GM12878 (cell line): ENCODE measurements at regions not wholly inside any gene's neighbourhood (a gene's known extent, or its start where the extent isn't known, plus 50 kb on each side); places are given as distances from the start of the nearest gene placed in this dataset.

Source experiments
- BACH1 ChIP-seq: fragments of 450-650 bp; IDR thresholded peaks from 2 replicates; pipeline ENCODE4 v1.6.1; 2017; ENCODE audit warnings: mild to moderate bottlenecking, borderline replicate concordance
- BCL11A ChIP-seq: IDR thresholded peaks from 2 replicates; pipeline ENCODE4 v1.6.1; 2011; ENCODE audit warnings: low read depth, low read length
- CBFB ChIP-seq: IDR thresholded peaks from 2 replicates; pipeline ENCODE4 v1.6.1; 2016; ENCODE audit warnings: antibody characterized with exemption, low read depth
- FOS ChIP-seq: IDR thresholded peaks from 3 replicates; pipeline ENCODE4 v1.6.1; 2011; ENCODE audit warnings: borderline replicate concordance; ENCODE audit not compliant: insufficient read length; ENCODE audit errors: extremely low read depth
- FOXM1 ChIP-seq: IDR thresholded peaks from 2 replicates; pipeline ENCODE4 v1.6.1; 2012; ENCODE audit warnings: low read depth, mild to moderate bottlenecking, inconsistent platforms, low read length, moderate library complexity
- GATAD2B ChIP-seq: fragments of 450-650 bp; conservative IDR thresholded peaks from 2 replicates; pipeline ENCODE4 v1.6.1; 2017; ENCODE audit warnings: low read depth, mild to moderate bottlenecking, moderate library complexity
- HSF1 ChIP-seq: fragments of 150-350 bp; IDR thresholded peaks from 2 replicates; pipeline ENCODE4 v1.6.1; 2014; ENCODE audit warnings: mild to moderate bottlenecking, low read depth, low read length
- KLF5 ChIP-seq: fragments of 450-650 bp; IDR thresholded peaks from 2 replicates; pipeline ENCODE4 v1.6.1; 2014; ENCODE audit warnings: mild to moderate bottlenecking; ENCODE audit not compliant: partially characterized antibody
- MTA2 ChIP-seq: fragments of 450-650 bp; IDR thresholded peaks from 2 replicates; pipeline ENCODE4 v1.6.1; 2016; ENCODE audit warnings: low read depth, mild to moderate bottlenecking, moderate library complexity
- NBN ChIP-seq: fragments of 450-650 bp; IDR thresholded peaks from 2 replicates; pipeline ENCODE4 v1.6.1; 2016
- PBX3 ChIP-seq: IDR thresholded peaks from 2 replicates; pipeline ENCODE4 v1.6.1; 2011; ENCODE audit warnings: mild to moderate bottlenecking, low read depth, low read length, moderate library complexity; ENCODE audit not compliant: insufficient replicate concordance
- PKNOX1 ChIP-seq: fragments of 450-650 bp; IDR thresholded peaks from 2 replicates; pipeline ENCODE4 v1.6.1; 2016; ENCODE audit warnings: mild to moderate bottlenecking
- RELB ChIP-seq: fragments of 450-650 bp; IDR thresholded peaks from 2 replicates; pipeline ENCODE4 v1.6.1; 2017; ENCODE audit warnings: low read depth, mild to moderate bottlenecking, moderate library complexity
- SMAD5 ChIP-seq: IDR thresholded peaks from 2 replicates; pipeline ENCODE4 v1.6.1; 2016; ENCODE audit warnings: antibody characterized with exemption, low read depth
- SMC3 ChIP-seq: IDR thresholded peaks from 2 replicates; pipeline ENCODE4 v1.6.1; 2011; ENCODE audit warnings: low read length, improper control_type of control experiment, borderline replicate concordance
- TCF12 ChIP-seq: IDR thresholded peaks from 2 replicates; pipeline ENCODE4 v1.6.1; 2011; ENCODE audit warnings: low read depth, mild to moderate bottlenecking, low read length
- TCF3 ChIP-seq: IDR thresholded peaks from 2 replicates; pipeline ENCODE4 v1.6.1; 2012; ENCODE audit warnings: low read depth, mild to moderate bottlenecking, low read length, borderline replicate concordance; ENCODE audit not compliant: insufficient read depth
- ZBED1 ChIP-seq: IDR thresholded peaks from 2 replicates; pipeline ENCODE4 v1.6.1; 2016; ENCODE audit warnings: borderline replicate concordance
- ZBTB33 ChIP-seq: fragments of 450-650 bp; IDR thresholded peaks from 2 replicates; pipeline ENCODE4 v1.6.1; 2017; ENCODE audit warnings: mild to moderate bottlenecking
- ZNF207 ChIP-seq: fragments of 450-650 bp; IDR thresholded peaks from 2 replicates; pipeline ENCODE4 v1.6.1; 2014; ENCODE audit warnings: antibody characterized with exemption, mild to moderate bottlenecking, borderline replicate concordance
- ZNF24 ChIP-seq: fragments of 450-650 bp; IDR thresholded peaks from 2 replicates; pipeline ENCODE4 v1.6.1; 2017; ENCODE audit warnings: antibody characterized with exemption, mild to moderate bottlenecking

GRCh38 chr10:44300666-44301649 is 83.9 kb downstream of the CXCL12 start (continued):
- TF ChIP-seq ZBTB33 (no peak), NBN (peak; percentile 70; the same call in 1 of the 2 replicates), RELB (peak; percentile 81; the same call in 1 of the 2 replicates), KLF5 (peak; percentile 88), FOS (no peak), SMAD5 (no peak), FOXM1 (peak; percentile 86), ZBED1 (peak; percentile 95), SMC3 (no peak), PKNOX1 (peak; percentile 93), TCF3 (peak; percentile 85; the same call in 1 of the 2 replicates), GATAD2B (0 out of 2 replicates have a peak, but pooled peaks have one; percentile 33), ZNF207 (peak; percentile 46; the same call in 1 of the 2 replicates), BCL11A (peak; percentile 92), CBFB (peak; percentile 81), HSF1 (no peak), MTA2 (peak; percentile 97), PBX3 (peak; percentile 83), TCF12 (peak; percentile 96), ZNF24 (peak; percentile 16; the same call in 1 of the 2 replicates), BACH1 (peak; percentile 78; the same call in 1 of the 2 replicates)
